PC-3 (cell line): ENCODE measurements at regions not wholly inside any gene's neighbourhood (a gene's known extent, or its start where the extent isn't known, plus 50 kb on each side); places are given as distances from the start of the nearest gene placed in this dataset.

Experiments
- EZH2phosphoT487 ChIP-seq: fragments of 300-600 bp; sonication (generic); IDR thresholded peaks from 2 replicates; pipeline ENCODE4 v1.6.1; 2018; ENCODE audit warnings: mild to moderate bottlenecking, antibody characterized with exemption, low read length, borderline replicate concordance
- TF ChIP-seq, protein P1 (sequence below): fragments of 300-600 bp; sonication (generic); conservative IDR thresholded peaks from 2 replicates; pipeline ENCODE4 v1.5.1; 2017; ENCODE audit warnings: antibody characterized with exemption, low read depth, mild to moderate bottlenecking, low read length

GRCh38 chr5:37999593-37999992 lies 159.8 kb upstream of the GDNF start:
- TF ChIP-seq, protein P1, sequence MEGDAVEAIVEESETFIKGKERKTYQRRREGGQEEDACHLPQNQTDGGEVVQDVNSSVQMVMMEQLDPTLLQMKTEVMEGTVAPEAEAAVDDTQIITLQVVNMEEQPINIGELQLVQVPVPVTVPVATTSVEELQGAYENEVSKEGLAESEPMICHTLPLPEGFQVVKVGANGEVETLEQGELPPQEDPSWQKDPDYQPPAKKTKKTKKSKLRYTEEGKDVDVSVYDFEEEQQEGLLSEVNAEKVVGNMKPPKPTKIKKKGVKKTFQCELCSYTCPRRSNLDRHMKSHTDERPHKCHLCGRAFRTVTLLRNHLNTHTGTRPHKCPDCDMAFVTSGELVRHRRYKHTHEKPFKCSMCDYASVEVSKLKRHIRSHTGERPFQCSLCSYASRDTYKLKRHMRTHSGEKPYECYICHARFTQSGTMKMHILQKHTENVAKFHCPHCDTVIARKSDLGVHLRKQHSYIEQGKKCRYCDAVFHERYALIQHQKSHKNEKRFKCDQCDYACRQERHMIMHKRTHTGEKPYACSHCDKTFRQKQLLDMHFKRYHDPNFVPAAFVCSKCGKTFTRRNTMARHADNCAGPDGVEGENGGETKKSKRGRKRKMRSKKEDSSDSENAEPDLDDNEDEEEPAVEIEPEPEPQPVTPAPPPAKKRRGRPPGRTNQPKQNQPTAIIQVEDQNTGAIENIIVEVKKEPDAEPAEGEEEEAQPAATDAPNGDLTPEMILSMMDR: no peak
- no peak for TF ChIP-seq EZH2phosphoT487
